Mucosa of descending colon (tissue), 3 donors: ENCODE measurements at regions not wholly inside any gene's neighbourhood (a gene's known extent, or its start where the extent isn't known, plus 50 kb on each side); places are given as distances from the start of the nearest gene placed in this dataset.
"Not testable (repeated sequence)": the region's sequence is repeated elsewhere in the genome, so short reads cannot be mapped to it uniquely, and the experiment has no call there.

Experiments used
- ATAC-seq: fragments of 200-7000 bp; cut with Tn5 transposase; one replicate; pipeline ENCODE4 v1.9.1; 2020; ENCODE audit warnings: mild to moderate bottlenecking, moderate library complexity
- DNase-seq, 3 donors: peaks; one replicate each; pipeline ENCODE4 v3.0.0-alpha.2; 2020
- H3K36me3 ChIP-seq: fragments of 200-600 bp; one replicate; pipeline ENCODE4 v1.8.0; 2021; ENCODE audit warnings: low read depth, mild to moderate bottlenecking
- H3K4me1 ChIP-seq: fragments of 200-600 bp; one replicate; pipeline ENCODE4 v1.8.0; 2021; ENCODE audit warnings: low read depth, mild to moderate bottlenecking
- H3K4me3 ChIP-seq: fragments of 200-600 bp; one replicate; pipeline ENCODE4 v1.8.0; 2021; ENCODE audit warnings: mild to moderate bottlenecking
- H3K9me3 ChIP-seq: fragments of 200-600 bp; one replicate; pipeline ENCODE4 v1.8.0; 2021; ENCODE audit warnings: mild to moderate bottlenecking
- intact Hi-C, 2 donors: fragments of 100-400 bp; cut with DNase I in 1 of 2; cut with micrococcal nuclease in 1 of 2; formaldehyde crosslinking; loops; one replicate each; pipeline versions ENCODE4 v1.11.0 to v1.11.1; 2022; cut with DNase I, micrococcal nuclease
- TF ChIP-seq, protein P1 (sequence below): fragments of 200-600 bp; IDR thresholded peaks from one replicate; pipeline ENCODE4 v1.8.0; 2022; ENCODE audit warnings: antibody characterized with exemption, mild to moderate bottlenecking
- donor health status: DM: no; HTN: no; CAD: no; lungs with moderate emphysema.
- donor health status: DM: no; HTN: no; CAD: no.
- donor health status: DM: no; HTN: yes; CAD: no.

DNA sequence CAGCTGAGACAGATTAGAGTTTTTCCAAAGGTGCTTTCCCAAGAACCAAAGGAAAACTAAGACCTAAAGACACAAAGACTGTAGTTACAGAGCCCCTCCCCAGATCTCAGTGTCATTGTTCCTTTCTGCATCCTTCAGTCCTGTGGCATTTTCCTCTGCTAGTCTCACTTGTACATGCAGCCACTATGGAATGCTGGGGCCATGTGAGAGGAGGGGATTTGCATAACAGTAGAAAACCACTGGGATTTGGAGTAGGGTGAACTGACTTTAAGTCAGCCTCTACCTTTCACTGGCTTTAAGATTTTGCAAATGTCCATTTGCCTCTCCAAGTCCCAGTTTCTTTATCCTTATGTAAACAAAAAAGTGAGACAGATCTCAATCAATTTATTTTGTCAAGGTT is 119.4 kb upstream of the F3 start:
- TF ChIP-seq, protein P1, sequence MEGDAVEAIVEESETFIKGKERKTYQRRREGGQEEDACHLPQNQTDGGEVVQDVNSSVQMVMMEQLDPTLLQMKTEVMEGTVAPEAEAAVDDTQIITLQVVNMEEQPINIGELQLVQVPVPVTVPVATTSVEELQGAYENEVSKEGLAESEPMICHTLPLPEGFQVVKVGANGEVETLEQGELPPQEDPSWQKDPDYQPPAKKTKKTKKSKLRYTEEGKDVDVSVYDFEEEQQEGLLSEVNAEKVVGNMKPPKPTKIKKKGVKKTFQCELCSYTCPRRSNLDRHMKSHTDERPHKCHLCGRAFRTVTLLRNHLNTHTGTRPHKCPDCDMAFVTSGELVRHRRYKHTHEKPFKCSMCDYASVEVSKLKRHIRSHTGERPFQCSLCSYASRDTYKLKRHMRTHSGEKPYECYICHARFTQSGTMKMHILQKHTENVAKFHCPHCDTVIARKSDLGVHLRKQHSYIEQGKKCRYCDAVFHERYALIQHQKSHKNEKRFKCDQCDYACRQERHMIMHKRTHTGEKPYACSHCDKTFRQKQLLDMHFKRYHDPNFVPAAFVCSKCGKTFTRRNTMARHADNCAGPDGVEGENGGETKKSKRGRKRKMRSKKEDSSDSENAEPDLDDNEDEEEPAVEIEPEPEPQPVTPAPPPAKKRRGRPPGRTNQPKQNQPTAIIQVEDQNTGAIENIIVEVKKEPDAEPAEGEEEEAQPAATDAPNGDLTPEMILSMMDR: no peak
- H3K36me3 ChIP-seq: no peaks in the 10 kb centered on the region
- ATAC-seq (no peak), DNase-seq (no peak)
- no peaks in the 10 kb centered on the region for H3K9me3 ChIP-seq
- intact Hi-C loops: no loop called here
- no peak overlapping the region for H3K4me3 ChIP-seq
- no peaks in the 10 kb centered on the region for H3K4me1 ChIP-seq

- H3K9me3 ChIP-seq: no peaks in the 10 kb centered on the region
Measured at GRCh38 chr1:94660258-94660657, 118.7 kb upstream of the F3 start.

GRCh38 chr1:94659202-94659601 is 117.6 kb upstream of the F3 start:
- intact Hi-C loops, H3K36me3 ChIP-seq, H3K9me3 ChIP-seq, DNase-seq, ATAC-seq, H3K4me3 ChIP-seq, H3K4me1 ChIP-seq: not testable (repeated sequence)

More at GRCh38 chr1:94660258-94660657, 118.7 kb upstream of the F3 start:
- H3K4me1 ChIP-seq: no peaks in the 10 kb centered on the region
- H3K4me3 ChIP-seq: no peak overlapping the region
- DNase-seq: no peak
- H3K36me3 ChIP-seq: no peaks in the 10 kb centered on the region
- TF ChIP-seq, protein P1: no peak
- intact Hi-C loops: no loop called here
- ATAC-seq: no peak

DNA sequence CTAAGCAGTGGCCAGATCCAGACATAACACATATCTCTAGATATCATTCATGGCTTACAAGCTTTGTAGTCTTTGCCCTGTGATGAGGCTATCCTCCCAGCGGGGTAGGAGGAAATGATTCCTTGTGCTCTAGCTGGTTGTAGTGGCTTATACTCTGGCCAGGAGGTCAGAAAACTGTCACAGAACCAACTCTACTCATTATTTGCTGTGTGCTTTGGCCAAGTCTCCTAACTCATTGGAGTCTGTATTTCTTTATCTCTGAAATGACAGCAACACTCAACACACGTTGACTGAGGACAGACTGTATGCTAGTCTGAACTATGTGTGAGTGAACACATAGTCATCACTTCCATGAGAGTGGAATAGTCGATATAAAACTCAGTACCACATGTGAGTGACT is 116.7 kb upstream of the F3 start:
- DNase-seq (no peak), ATAC-seq (peak; percentile 70)
- intact Hi-C loops: no loop called here

GRCh38 chr1:94657776-94658175 is 116.2 kb upstream of the F3 start:
- intact Hi-C loops, DNase-seq, ATAC-seq, H3K4me3 ChIP-seq, H3K36me3 ChIP-seq, H3K9me3 ChIP-seq, H3K4me1 ChIP-seq: not testable (repeated sequence)

More for the DNA sequence above, 116.7 kb upstream of the F3 start:
- no peaks in the 10 kb centered on the region for H3K4me1 ChIP-seq
- no peaks in the 10 kb centered on the region for H3K9me3 ChIP-seq
- TF ChIP-seq, protein P1: no peak
- H3K4me3 ChIP-seq: no peak overlapping the region
- no peaks in the 10 kb centered on the region for H3K36me3 ChIP-seq

GRCh38 chr1:94656967-94657366 is 115.4 kb upstream of the F3 start:
- intact Hi-C loops: no loop called here
- DNase-seq: no peak
- Histone ChIP-seq H3K36me3 (no peaks in the 10 kb centered on the region), H3K4me1 (no peaks in the 10 kb centered on the region), H3K4me3 (no peak overlapping the region), H3K9me3 (no peaks in the 10 kb centered on the region)
- TF ChIP-seq, protein P1: no peak
- no peak for ATAC-seq

- intact Hi-C loops: no loop called here
- no peak for DNase-seq
- Histone ChIP-seq H3K36me3 (no peaks in the 10 kb centered on the region), H3K4me3 (no peak overlapping the region), H3K9me3 (no peaks in the 10 kb centered on the region), H3K4me1 (no peaks in the 10 kb centered on the region)
- no peak for ATAC-seq
- TF ChIP-seq, protein P1: no peak
Measured at GRCh38 chr1:94654919-94655318, 113.4 kb upstream of the F3 start.
